ENCODE measurements at regions not wholly inside any gene's neighbourhood (a gene's known extent, or its start where the extent isn't known, plus 50 kb on each side); places are given as distances from the start of the nearest gene placed in this dataset.
"Not testable (repeated sequence)": the region's sequence is repeated elsewhere in the genome, so short reads cannot be mapped to it uniquely, and the experiment has no call there.

DNA sequence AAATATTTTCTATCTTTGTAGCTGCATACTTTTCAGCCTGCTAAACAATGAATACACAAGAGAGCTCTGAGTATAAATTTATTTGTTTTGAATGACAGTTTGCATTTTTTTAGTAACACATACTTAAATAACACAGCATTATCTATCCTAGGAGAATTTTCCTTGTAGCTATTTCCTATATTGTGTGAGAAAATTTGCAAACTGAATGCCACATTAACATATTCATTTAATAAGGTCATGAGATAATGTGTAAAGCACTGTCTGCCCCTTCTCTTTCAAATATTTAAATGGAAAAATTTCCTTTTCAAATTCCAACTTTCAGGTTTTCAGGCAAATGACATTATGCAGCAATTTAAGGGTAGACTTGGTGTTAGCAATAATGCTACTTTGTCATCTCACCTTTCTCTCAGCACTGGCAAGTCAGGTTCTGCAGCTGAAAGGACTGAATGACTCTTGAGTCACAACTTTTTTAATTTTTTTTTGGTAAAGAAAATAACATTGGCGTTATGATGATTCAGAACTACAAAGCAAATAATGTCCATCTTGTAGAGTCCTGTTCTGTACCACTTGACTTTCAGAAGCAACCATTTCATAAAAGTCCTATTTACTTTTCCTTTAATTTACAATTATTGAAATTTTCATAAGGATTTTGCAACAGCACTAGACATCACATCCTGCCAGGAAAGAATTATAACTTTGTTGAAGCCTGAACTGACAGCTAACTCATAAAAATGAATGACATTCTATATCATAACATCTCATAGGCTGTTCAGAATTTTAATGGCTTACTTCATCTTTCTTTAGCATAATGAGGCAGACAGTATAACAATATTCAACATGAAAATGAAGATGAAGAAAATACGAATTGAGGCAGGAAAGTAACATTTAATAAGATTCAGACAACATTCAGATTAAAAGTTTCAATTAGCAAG lies 681.6 kb upstream of the SEMA6D start:
- DNase-seq: no peak

DNA sequence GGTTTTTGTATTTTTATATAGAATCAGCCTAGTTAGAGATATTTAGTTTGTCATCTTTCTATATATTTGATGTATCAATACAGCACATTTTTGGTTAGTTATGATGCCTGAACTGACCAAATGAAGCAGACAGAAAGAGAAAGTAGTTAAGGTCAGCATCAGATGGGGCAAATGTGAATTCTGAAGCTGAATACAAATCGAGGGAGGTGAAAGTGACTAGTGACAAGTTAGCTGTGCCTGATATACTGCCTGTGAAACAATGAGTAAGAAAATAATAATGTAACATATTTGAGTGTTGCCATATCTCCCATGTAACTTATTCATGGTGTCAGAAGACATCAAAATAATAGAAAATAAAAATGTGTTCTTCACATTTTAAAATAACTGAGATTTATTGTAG lies 680.3 kb upstream of the SEMA6D start:
- no peak for DNase-seq

DNA sequence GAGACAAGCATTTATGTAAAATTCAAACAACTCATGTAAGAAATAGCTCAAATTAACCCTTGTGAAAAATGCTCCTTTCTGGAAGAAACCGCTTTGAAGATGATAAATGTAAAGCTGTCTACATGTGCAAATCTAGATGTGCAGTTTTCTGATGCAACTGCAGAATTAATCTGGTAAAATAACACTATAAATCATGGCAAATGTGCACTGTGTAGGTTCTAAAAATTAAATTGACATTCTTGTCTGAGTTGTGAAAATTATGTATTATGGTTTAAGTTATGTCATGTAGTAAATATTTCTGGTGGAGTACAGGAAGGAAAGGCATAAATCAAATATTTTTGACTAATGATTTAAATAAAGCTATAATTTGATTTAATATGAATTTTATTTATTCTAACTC lies 678.1 kb upstream of the SEMA6D start:
- DNase-seq: no peak

DNA sequence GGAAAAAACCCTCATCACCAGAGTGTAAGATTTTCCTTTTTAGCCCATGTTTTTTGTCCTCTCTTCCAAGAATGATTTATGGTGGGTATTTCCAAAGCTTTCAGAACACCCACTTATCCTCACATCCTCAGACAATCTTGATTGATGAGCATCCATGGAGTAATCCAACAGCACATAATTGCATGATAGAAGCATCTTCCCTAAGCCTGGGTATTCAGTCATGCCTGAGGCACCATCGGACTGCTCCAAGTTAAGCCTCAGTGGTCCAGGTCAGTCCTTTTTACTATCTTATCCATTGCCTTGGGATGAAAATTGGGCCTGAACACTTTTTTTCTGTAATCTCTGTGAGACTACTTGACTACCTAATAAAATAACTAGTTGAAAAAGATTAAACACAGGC lies 676.0 kb upstream of the SEMA6D start:
- DNase-seq: no peak

DNA sequence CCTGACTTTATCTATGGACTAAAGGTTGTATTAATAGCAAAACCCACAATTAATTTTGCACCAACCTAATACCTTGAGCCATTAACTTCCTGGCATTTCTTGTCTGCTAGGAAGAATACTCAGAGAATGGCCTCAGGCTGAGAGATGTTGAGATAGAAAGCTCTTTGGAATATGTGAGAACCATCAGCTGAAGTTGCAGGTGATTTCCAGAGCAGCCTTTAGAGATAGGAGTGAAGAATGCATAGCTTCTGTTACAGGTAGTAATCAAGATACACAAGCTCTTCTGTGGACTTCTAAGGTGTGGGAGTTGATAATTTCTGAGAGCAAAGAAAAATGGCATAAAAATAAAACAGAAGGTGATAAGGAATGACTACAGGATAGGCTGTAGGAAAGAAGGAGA lies 669.3 kb upstream of the SEMA6D start:
- not testable (repeated sequence) for DNase-seq

DNA sequence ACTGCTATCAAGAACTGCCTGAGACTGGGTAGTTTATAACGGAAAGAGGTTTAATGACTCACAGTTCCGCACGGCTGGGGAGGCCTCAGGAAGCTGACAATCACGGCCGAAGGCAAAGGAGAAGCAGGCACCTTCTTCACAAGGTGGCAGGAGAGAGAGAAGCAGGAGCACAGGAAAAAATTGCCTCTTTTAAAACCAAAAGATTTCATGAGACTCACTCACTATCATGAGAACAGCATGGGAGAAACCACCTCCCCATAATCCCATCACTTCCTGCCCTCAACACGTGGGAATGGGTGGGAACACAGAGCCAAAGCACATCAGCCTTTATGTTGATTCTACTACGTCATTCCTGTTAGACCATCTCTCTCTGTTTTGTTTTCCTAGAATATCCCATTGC lies 650.9 kb upstream of the SEMA6D start:
- DNase-seq: no peak

DNA sequence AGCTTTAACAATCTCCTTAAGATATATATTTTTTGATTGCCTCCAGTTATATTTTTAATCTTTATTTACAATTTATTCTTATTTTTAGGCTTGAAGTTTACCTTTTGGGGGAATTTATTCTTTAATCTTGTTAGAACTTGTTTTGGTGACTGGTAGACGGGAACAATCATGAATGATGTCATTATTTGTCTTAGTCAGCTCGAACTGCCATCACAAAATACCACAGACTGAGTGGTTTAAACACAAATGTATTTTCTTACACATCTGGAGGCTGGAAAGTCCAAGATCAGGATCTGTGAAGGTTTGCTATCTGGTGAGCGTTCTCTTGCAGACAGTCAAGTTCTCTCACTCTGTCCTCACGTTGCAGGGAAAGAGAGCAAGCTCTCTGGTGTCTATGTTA lies 639.5 kb upstream of the SEMA6D start:
- DNase-seq: not testable (repeated sequence)

DNA sequence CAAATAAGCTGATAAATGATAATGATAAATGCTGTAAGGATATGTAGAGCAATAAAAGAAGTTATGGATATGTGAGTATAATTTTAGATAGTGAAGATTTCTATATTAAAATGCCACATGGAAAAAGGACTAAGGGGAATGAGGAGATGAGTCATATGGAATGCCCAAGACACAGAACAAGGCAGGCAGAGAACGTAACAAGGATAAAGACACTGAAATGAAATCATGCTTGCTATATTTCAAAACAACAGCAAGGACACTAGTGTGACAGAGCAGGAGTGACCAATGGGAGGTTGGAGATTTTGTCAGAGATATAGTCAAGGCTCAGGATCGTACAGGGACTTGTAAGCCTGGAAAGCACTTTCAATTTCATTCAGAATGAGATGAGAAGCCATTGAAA lies 621.5 kb upstream of the SEMA6D start:
- no peak for DNase-seq

DNA sequence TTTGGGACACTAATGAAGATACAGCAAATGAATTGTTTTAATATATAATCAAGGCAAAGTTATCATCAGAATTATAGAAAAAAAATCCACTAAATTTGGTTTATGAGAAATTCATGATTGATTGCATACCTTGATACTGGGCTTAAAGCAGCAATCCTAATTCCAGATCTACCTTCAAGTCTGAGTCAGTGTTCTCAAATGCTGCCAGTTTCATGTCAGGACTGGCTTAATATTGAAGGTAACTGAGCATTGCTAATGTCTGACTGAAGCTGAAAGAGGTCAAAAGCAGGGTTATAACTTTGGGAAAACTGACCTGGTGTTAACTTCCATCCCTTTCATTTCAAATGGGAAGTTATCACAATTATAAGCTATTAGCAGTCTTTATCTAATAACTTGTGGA lies 618.8 kb upstream of the SEMA6D start:
- DNase-seq: not testable (repeated sequence)

DNA sequence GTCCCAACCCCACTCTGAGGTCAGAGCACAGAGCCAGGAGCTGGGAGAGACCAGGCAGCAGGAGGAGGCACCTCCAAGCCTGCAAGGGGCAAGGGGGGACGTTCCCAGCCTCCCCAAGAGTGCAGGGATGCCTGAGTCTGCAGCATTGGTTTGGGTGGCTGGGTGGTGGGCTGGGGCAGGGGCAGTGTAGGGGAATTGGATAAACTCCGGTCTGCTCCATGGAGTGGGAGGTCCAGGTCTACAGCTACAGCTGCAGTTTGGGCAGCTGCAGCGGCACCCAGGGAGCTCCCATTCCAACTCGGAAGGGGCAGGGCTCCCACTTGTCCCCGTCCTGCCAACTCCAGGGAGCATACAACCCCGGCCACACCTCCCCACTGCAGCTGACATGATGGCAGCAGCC lies 617.5 kb upstream of the SEMA6D start:
- DNase-seq: not testable (repeated sequence)

DNA sequence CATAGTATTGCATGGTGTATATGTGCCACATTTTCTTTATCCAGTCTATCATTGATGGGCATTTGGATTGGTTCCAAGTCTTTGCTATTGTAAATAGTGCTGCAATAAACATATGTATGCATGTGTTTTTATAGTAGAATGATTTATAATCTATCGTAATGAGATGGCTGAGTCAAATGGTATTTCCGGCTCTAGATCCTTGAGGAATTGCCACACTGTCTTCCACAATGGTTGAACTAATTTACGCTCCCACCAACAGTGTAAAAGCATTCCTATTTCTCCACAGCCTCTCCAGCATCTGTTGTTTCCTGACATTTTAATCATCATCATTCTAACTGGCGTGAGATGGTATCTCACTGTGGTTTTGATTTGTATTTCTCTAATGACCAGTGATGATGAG lies 608.5 kb upstream of the SEMA6D start:
- DNase-seq: not testable (repeated sequence)

DNA sequence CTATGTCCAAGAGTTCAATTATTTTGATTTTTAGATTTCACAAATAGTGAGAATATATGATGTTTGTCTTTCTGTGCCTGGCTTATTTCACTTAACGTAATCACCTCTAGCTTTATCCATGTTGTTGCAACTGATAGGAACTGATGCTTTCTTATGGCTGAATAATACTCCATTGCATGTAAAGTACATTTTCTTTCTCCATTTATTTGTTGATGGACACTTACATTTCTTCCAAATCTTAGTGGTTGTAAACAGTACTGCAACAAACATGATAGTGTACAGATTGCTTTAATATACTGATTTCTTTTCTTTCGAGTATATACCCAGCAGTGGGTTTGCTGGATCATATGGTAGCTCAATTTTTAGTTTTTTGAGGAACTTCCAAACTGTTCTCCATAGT lies 600.6 kb upstream of the SEMA6D start:
- DNase-seq: no peak

DNA sequence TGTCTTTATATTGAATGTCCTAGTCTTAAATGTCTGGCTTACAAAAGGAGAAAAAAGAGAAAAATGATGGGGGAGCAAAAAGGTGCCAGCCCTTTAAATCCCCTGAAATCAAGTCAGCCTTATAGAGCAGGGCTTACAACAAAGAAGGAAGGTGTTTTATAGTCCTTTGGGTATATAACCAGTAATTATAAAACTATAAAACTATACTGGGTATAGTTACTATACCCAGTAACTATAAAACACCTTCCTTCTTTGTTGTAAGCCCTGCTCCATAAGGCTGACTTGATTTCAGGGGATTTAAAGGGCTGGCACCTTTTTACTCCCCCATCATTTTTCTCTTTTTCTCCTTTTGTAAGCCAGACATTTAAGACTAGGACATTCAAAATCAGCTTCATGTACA lies 598.0 kb upstream of the SEMA6D start:
- no peak for DNase-seq

DNA sequence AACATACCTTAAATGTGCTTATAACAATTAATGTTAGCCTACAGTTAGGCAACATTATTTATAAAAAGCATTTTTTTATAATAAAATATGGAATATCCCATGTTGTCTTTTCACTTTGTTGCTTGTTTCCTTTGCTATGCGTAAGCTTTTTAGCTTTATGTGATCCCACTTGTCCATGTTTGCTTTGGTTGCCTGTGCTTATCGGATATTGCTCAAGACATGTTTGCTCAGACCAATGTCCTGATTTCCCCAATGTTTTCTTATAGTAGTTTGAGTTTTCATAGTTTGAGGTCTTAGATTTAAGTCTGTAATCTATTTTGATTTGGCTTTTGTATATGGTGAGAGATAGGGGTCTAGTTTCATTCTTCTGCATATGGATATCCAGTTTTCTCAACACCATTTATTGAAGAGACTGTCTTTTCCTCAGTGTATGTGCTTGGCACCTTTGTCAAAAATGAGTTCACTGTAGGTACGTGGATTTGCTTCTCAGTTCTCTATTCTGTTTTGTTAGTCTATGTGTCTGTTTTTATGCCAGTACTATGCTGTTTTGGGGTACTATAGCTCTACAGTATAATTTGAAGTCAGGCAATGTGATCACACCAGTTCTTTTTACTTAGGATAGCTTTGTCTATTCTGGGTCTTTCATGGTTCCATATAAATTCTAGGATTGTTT lies 592.7 kb upstream of the SEMA6D start:
- DNase-seq: no peak

DNA sequence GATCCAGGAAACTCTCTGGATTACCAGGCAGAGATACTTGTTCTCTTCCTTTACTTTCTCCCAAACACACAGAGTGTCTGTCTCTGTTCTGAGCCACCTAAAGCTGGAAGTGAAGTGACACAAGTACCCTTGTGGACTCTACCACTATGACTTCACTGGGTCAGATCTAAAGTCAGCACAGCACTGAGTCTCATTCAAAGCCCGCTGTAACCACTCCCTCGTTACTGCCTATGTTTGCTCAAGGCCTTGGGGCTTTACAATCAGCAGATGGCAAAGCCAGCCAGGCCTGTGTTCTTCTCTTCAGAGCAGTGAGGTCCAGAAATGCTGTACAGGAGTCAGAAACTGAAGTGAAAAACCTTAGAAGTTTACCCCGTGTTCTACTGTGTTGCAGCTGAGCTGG lies 588.3 kb upstream of the SEMA6D start:
- no peak for DNase-seq

DNA sequence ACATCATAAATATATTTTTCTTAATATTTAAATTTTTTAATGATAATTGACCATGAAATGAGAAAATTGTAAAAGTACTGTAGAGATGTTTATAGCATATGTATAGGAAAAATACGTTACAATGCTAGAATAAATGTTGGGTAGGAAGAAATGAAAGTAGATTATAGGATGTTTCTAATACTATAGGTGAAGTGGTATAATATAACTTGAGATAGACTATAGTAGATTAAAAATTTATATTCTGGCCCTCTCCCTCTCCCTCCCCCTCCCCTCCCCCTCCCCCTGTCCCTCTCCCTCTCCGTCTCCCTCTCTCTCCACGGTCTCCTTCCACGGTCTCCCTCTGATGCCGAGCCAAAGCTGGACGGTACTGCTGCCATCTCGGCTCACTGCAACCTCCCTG lies 585.9 kb upstream of the SEMA6D start:
- DNase-seq: not testable (repeated sequence)

DNA sequence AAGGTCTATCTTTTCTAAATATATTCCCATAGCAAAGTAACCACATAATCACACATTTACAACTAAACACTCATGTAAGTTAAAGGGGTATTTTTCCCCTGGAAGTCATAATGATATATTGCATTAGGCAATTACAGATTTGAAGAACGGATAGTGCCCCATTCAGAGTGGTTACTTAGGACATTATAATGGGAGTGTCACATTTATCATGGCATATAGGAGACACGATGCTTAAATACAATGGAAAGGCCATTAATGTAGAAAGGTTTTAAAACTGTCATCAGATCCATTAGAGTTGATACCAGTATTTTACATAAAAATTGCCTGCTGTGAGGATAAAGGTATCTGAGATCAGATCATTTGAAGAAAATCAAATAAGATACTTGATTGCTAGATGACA lies 582.0 kb upstream of the SEMA6D start:
- DNase-seq: no peak

DNA sequence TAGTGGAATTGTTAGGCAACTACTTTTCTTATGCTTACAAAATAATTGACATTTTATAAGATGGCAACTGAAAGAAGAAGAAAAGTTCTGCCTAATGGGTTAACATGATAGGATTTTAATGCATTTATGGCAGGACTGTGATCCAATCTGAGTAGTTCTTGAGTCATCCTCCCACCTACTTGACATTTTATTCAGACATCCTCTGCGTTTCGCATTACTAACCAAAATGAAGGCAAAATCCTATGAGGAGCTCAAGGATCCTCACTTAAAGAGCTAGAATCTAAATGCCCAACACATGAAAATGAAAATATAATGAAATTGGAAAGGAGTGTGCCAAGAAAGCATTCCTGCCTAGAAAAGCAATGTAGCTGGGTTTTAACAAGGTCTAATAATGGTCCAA lies 581.1 kb upstream of the SEMA6D start:
- no peak for DNase-seq

DNA sequence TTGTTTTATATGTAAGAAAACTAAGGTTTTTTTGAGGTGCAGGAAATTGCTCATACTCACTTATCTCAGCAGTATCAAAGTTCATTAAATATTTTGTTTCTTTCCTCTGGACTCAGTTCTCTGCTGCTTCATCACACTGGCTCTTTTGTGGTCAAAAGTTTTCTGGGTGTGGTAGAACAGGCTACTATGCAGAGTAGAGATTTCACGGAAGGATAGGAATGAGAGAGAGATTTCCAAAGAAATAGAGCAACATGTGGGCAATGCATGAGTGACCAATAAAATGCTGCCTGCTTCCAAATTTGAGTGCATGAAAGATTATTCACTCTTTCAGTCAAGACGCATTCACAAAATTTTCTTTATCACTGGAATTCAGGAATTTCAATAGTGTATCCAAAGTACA lies 577.3 kb upstream of the SEMA6D start:
- DNase-seq: no peak

DNA sequence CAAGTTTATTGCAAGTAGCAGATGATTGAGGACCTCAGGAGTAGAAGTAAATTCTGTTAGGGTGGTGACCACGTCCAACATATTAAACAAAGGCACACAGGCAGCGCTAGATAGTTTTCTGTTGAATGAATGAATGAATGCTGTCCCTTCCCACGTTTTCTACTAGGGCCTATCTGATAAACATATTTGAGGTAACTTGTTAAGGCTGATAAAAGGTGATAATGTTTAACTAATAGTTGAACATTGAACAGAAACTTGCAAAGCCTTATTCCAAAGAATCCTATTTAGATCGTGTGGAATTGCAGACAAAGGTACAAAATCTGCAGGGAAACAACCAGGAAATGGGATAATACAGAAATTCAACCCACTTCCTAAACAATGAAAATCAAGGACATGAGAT lies 559.5 kb upstream of the SEMA6D start:
- DNase-seq: no peak

DNA sequence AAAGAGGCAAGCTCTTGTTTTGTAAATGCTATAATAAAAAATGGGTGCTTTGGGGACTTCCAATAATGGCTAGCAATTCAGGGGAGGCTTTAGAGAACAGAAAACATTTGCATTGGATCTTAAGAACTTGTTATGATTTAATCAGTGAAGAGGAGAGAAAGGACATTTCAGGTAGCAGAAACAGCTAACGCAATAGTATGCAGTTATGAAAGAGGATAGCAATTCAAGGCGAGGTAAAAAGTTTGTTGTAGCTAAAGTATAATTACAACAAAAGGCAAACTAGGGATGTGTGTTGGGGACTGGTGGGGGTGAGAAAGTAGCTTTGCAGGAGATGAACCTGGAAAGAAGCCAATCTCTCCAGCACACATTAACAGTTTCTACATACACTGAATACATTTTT lies 558.7 kb upstream of the SEMA6D start:
- DNase-seq: no peak

DNA sequence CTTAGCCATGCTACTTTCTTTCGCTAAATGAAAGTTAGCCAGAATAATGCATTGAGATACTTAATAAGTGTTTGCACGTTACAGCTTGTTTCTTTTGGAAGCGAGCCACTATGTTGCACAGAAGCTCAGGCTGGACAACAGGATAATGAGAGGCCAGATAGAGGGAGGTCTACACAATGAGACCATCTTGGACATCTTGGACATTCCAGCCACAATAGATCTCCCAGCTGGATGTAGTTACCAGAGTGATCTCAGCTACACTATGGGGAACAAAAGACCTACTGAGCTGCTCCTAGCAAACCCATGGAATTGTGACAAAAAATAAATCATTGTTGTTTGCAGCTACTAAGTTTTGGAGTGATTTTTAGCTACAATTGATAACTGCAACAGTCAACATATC lies 540.1 kb upstream of the SEMA6D start:
- DNase-seq: no peak

DNA sequence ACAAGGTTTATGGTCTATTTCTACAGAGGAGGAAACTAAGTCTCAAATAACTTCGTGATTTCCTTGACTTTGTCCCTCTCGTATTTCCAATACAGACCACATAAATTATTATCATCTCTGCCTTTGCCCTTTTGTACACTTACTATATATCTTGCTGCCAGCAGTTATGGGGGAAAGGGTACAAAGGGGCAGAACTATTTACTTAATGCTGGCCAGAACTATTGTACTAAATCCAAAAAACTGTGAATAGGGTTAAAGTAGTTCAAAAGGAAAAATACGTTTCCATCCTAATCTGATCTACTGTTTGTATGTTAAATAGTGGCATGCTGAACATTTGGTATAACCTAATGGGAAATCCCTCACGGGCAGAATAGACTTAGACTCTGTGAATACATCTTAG lies 537.3 kb upstream of the SEMA6D start:
- no peak for DNase-seq

DNA sequence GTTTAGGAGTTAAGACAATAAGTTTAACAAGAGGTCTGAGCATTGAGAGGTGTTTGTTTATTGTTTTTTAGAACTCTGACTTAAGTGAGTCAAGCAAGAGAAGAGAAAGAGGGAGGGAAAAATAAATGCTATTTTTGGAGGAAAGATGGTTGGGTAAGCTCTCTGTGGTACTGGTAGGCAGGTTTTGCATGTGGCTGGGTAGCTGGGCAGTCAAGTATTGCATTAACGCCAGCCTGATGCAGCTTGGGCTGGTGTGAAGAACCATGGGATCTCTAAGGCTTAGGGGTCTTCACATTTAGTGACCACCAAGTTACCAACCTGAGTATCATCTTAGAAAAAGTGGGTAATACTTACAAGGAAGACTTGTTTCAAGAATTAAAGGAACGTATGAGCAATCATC lies 534.5 kb upstream of the SEMA6D start:
- no peak for DNase-seq

Data from CD4-positive, alpha-beta T cell treated with Interleukin-15 for 1 hour (primary cell).